Tibial nerve (tissue), 3 donors: ENCODE measurements at regions not wholly inside any gene's neighbourhood (a gene's known extent, or its start where the extent isn't known, plus 50 kb on each side); places are given as distances from the start of the nearest gene placed in this dataset.

Experiments
- CTCF ChIP-seq, 5 experiments: fragments of 200-600 bp in 3 of 5; fragments of 450-650 bp in 2 of 5; sonication (generic) in 3 of 5; IDR thresholded peaks; one replicate each; pipeline ENCODE4 v1.5.1; 2016 to 2019; ENCODE audit warnings: antibody characterized with exemption in 5 of 5, mild to moderate bottlenecking in 3 of 5, moderate library complexity in 2 of 5
- POLR2A ChIP-seq, 2 donors: fragments of 450-650 bp; IDR thresholded peaks; one replicate each; pipeline ENCODE4 v1.6.1; 2017; ENCODE audit warnings: antibody characterized with exemption in 2 of 2, mild to moderate bottlenecking in 2 of 2, moderate library complexity in 2 of 2

GRCh38 chr1:188715566-188715965 is 1762.1 kb downstream of the BRINP3 start:
- TF ChIP-seq POLR2A (IDR thresholded peaks at IDR 0.05) (no peak), CTCF (IDR thresholded peaks at IDR 0.05) (no peak)
